ENCODE measurements at regions not wholly inside any gene's neighbourhood (a gene's known extent, or its start where the extent isn't known, plus 50 kb on each side); places are given as distances from the start of the nearest gene placed in this dataset.

DNA sequence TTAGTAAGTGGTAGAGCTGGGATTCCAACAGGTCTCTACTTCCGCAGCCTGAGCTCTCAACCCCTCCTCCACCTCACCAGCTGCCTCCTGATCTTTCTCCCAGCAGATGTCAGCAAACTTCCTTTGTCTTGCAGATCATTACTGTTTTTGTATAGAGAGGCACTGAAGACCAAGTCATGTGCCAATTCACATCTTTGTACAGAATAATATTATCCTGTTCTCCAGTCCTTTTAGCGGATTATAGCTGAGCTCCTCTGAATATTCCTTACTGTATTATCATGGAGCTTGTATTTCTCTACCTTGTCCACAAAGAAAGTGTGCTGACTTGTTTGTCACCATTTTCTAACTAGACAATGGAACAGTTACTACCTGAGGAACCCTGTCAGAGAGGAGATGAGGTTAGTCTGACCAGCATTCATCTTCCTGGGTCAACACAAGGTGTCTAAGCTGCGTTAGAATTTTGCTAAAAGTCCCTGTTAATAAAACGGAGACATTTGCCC, 142.3 kb upstream of the ARHGAP5 start:
- 46 to 57% (median 54%) methylated on average over 4 of the region's 4 CpGs for WGBS, 3 donors
- Histone ChIP-seq H3K36me3 (ENCODE audit: insufficient read depth in 1 of 2, low read depth in 1 of 2) (no peaks in the 10 kb centered on the region), H3K9me3 (no peaks in the 10 kb centered on the region), H3K4me3 (no peak overlapping the region), H3K27me3 (ENCODE audit: insufficient read depth in 3 of 3, low read length in 2 of 3) (no peaks in the 10 kb centered on the region), H3K27ac (no peak overlapping the region), H3K4me1 (peaks cover 12% of the 10 kb centered on the region)
- TF ChIP-seq, protein P1, sequence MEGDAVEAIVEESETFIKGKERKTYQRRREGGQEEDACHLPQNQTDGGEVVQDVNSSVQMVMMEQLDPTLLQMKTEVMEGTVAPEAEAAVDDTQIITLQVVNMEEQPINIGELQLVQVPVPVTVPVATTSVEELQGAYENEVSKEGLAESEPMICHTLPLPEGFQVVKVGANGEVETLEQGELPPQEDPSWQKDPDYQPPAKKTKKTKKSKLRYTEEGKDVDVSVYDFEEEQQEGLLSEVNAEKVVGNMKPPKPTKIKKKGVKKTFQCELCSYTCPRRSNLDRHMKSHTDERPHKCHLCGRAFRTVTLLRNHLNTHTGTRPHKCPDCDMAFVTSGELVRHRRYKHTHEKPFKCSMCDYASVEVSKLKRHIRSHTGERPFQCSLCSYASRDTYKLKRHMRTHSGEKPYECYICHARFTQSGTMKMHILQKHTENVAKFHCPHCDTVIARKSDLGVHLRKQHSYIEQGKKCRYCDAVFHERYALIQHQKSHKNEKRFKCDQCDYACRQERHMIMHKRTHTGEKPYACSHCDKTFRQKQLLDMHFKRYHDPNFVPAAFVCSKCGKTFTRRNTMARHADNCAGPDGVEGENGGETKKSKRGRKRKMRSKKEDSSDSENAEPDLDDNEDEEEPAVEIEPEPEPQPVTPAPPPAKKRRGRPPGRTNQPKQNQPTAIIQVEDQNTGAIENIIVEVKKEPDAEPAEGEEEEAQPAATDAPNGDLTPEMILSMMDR (IDR thresholded peaks at IDR 0.05), result peak; percentile 51
- intact Hi-C loops (cut with DNase I), result loop anchor here (2.0 to 10.0 kb wide), 3 partner anchors 140 to 320 kb away; partner anchors contain the start of gene ARHGAP5 (in 1 of the 2)
- ATAC-seq (peak; percentile 55 to 79 (median 64)), DNase-seq (no peak)

DNA sequence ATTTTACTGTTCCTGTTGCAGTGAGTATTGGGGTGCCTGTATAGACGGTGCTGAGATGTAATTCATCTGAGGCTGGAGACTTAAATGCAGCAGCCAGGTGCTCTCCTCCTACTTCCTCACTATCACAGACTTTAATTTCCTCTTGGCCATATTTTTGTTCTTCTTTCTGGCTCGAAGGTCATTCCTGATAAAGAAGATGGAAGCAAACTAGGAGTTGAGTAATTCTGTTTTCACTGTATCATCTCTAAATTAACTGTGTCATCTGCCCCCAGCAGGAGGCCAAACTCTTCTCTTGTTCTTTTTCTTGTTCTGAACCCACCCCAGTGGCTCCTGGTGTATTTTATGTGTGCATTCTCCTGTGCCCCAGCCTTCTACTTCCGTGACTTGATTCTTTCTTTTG, 141.7 kb upstream of the ARHGAP5 start:
- Histone ChIP-seq H3K4me1 (peaks cover 12% of the 10 kb centered on the region), H3K27ac (no peak overlapping the region), H3K27me3 (ENCODE audit: insufficient read depth in 3 of 3, low read length in 2 of 3) (no peaks in the 10 kb centered on the region), H3K9me3 (no peaks in the 10 kb centered on the region), H3K36me3 (ENCODE audit: insufficient read depth in 1 of 2, low read depth in 1 of 2) (no peaks in the 10 kb centered on the region), H3K4me3 (no peak overlapping the region)
- DNase-seq (no peak), ATAC-seq (no peak)
- WGBS, 3 donors, result 53 to 60% (median 59%) methylated on average over 3 of the region's 3 CpGs
- intact Hi-C loops (cut with DNase I), result loop anchor here (2.0 to 10.0 kb wide), 3 partner anchors 139 to 319 kb away; partner anchors contain the start of gene ARHGAP5 (in 1 of the 2)
- TF ChIP-seq, protein P1 (IDR thresholded peaks at IDR 0.05), result no peak

DNA sequence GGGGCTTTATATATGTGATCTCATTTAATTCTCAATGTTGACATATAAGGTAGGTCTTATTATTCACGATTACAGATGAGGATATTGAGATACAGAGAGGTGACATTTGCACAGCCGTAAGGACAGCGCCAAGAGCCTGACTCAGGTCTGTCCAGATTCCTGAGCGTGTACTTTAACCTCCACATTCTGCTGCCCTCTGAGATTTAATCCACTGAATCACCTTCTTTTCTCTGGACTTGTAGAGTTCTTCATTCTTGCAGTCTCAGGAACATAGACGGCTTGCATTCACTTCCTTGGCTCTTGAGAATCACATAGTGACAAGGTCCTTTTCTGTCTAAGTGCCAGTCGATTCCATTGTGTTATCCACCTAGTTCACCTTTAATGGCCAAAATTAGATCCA, 141.0 kb upstream of the ARHGAP5 start:
- no peak for DNase-seq
- Histone ChIP-seq H3K9me3 (no peaks in the 10 kb centered on the region), H3K27ac (no peak overlapping the region), H3K36me3 (ENCODE audit: insufficient read depth in 1 of 2, low read depth in 1 of 2) (no peaks in the 10 kb centered on the region), H3K4me3 (no peak overlapping the region), H3K4me1 (peaks cover 12% of the 10 kb centered on the region), H3K27me3 (ENCODE audit: insufficient read depth in 3 of 3, low read length in 2 of 3) (no peaks in the 10 kb centered on the region)
- 88 to 96% (median 91%) methylated on average over 6 of the region's 6 CpGs for WGBS, 3 donors
- TF ChIP-seq, protein P1 (IDR thresholded peaks at IDR 0.05), result no peak
- intact Hi-C loops (cut with DNase I), result loop anchor here in 1 of 2 donors (10.0 kb wide), 2 partner anchors 139 to 319 kb away; partner anchors contain the start of gene ARHGAP5
- no peak for ATAC-seq

DNA sequence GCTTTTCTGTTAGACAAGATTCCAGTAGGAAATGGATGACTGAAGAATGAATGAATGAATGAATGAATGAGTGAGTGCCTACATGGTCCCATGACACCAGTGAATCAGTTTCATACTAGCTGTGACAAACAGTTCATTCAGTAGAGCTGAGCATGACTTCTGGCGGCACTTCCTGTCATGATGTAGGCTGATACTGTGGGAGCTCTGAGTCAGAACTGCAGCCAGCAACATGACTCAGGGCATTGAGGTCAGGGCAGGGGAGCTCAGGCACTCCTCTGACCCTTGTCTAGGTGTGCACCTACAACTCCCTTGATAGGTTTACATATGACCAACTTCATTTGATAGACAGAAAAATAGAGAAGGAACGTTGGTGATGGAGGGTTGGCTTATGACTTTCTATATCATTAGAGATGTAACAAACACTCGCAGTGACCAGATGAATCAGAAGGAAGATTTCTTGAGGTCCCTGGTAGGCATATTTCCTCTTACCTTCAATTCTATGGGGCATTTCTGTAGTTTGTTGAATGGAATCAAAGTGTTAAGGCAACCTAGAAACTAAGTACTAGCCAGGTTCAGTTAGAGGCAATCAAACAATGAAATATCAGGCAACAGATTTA, 139.3 kb upstream of the ARHGAP5 start:
- TF ChIP-seq, protein P1 (IDR thresholded peaks at IDR 0.05), result no peak
- H3K36me3 ChIP-seq (ENCODE audit: insufficient read depth in 1 of 2, low read depth in 1 of 2), result no peaks in the 10 kb centered on the region
- peak; percentile 60 to 61 for DNase-seq
- intact Hi-C loops (cut with DNase I), result loop anchor here in 1 of 2 donors (10.0 kb wide), 2 partner anchors 137 to 317 kb away; partner anchors contain the start of gene ARHGAP5
- H3K27ac ChIP-seq, result no peak overlapping the region
- no peaks in the 10 kb centered on the region for H3K9me3 ChIP-seq
- H3K27me3 ChIP-seq (ENCODE audit: insufficient read depth in 3 of 3, low read length in 2 of 3), result no peaks in the 10 kb centered on the region
- no peak overlapping the region for H3K4me3 ChIP-seq
- ATAC-seq, result peak; percentile 92 to 96 (median 94)
- WGBS, 3 donors, result 63 to 66% (median 65%) methylated on average over 3 of the region's 3 CpGs
- peaks cover 14% of the 10 kb centered on the region for H3K4me1 ChIP-seq
